BE2C (cell line): ENCODE measurements at regions not wholly inside any gene's neighbourhood (a gene's known extent, or its start where the extent isn't known, plus 50 kb on each side); places are given as distances from the start of the nearest gene placed in this dataset.
"Not testable (repeated sequence)": the region's sequence is repeated elsewhere in the genome, so short reads cannot be mapped to it uniquely, and the experiment has no call there.

Experiments used
- DNase-seq: peaks from one replicate; pipeline ENCODE4 v3.0.0-alpha.2; 2020
- H3K27me3 ChIP-seq: fragments of 250-450 bp; sonication (Bioruptor Pico); 2 replicates; pipeline ENCODE4 v1.5.1; 2020; ENCODE audit warnings: mild to moderate bottlenecking
- H3K36me3 ChIP-seq: fragments of 250-450 bp; sonication (Bioruptor Pico); 2 replicates; pipeline ENCODE4 v1.5.1; 2020; ENCODE audit warnings: mild to moderate bottlenecking
- H3K4me1 ChIP-seq: fragments of 250-450 bp; sonication (Bioruptor Pico); 2 replicates; pipeline ENCODE4 v1.5.1; 2020
- H3K4me3 ChIP-seq: 2 replicates; pipeline ENCODE4 v1.5.1; 2011; ENCODE audit warnings: low read depth, low read length
- H3K9me3 ChIP-seq: fragments of 250-450 bp; sonication (Bioruptor Pico); 2 replicates; pipeline ENCODE4 v1.5.1; 2020
- TF ChIP-seq, protein P1 (sequence below): IDR thresholded peaks from 2 replicates; pipeline ENCODE4 v1.5.1; 2012; ENCODE audit warnings: mild to moderate bottlenecking, low read depth, low read length

DNA sequence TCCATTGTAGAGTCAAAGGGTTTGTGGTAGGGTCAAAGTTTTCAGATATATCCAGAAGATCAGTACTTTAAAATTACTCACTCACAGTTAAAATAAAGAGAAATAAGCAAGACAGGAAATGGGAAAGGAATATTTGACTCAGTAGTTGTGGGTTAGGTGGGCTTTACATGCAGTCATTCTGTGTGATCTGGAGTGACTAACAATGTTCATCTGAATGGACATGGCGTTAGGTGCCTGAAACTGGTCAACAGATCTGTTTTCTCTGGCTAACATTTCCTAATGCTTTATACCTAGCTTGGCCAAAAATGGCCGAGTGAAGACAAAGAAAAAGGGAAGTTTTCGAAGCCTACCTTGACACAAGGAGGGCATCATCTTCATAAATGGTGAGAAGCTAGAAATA, 133.4 kb upstream of the SATB1 start:
- Histone ChIP-seq H3K4me3 (no peak overlapping the region), H3K4me1 (no peaks in the 10 kb centered on the region), H3K27me3 (no peaks in the 10 kb centered on the region), H3K9me3 (no peaks in the 10 kb centered on the region), H3K36me3 (no peaks in the 10 kb centered on the region)
- no peak for DNase-seq
- TF ChIP-seq, protein P1, sequence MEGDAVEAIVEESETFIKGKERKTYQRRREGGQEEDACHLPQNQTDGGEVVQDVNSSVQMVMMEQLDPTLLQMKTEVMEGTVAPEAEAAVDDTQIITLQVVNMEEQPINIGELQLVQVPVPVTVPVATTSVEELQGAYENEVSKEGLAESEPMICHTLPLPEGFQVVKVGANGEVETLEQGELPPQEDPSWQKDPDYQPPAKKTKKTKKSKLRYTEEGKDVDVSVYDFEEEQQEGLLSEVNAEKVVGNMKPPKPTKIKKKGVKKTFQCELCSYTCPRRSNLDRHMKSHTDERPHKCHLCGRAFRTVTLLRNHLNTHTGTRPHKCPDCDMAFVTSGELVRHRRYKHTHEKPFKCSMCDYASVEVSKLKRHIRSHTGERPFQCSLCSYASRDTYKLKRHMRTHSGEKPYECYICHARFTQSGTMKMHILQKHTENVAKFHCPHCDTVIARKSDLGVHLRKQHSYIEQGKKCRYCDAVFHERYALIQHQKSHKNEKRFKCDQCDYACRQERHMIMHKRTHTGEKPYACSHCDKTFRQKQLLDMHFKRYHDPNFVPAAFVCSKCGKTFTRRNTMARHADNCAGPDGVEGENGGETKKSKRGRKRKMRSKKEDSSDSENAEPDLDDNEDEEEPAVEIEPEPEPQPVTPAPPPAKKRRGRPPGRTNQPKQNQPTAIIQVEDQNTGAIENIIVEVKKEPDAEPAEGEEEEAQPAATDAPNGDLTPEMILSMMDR: no peak

DNA sequence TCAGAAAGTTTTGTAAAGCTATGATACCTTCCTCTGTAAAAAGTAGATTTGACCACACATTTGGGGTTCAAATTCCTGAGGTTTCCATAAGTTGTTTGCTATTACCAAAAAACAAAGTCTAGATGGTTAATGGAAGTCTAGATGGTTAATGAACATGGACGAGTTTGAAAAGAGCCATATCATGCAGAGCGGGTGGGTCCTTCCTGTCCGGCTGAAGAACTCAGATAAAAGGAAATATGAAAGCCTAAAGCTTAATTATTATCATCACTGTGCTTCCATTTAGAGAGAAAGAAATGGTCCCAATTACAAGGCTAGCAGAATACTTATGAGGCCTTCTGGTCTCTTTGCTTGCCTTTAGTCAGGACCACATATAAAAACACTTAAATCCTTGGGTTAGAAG, 132.1 kb upstream of the SATB1 start:
- Histone ChIP-seq H3K4me1 (no peaks in the 10 kb centered on the region), H3K36me3 (no peaks in the 10 kb centered on the region), H3K27me3 (no peaks in the 10 kb centered on the region), H3K4me3 (no peak overlapping the region), H3K9me3 (no peaks in the 10 kb centered on the region)
- TF ChIP-seq, protein P1: no peak
- DNase-seq: no peak

DNA sequence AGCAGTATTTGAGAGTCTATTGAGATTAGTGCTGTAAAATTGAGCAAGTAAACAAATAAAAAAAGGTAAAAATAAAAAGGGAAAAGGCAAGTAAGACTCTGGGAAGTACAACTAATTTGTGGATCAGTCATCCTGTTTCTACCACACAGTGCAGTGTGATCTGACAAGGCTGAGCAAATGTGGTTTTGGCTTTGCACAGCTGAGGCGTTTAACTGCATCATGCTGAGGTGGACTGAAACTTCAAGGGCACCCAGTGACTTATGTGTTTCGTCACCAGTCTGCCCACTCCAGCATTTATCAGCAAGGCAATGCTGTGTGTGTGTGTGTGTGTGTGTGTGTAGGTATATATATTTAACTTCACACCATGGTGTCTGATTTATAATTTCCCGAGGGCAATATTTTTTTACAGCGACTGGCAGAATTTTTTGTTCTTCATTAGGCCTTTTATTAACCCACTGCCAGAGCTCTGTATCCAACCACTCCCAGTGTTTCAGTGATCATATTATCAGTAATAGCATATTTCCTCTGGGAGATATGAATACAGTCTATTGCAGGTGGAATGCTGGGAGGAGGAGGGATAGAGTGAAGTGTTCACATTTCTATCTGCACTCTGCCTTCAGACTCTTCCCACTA, 131.5 kb upstream of the SATB1 start:
- Histone ChIP-seq H3K36me3 (no peaks in the 10 kb centered on the region), H3K4me3 (no peak overlapping the region), H3K4me1 (no peaks in the 10 kb centered on the region), H3K9me3 (no peaks in the 10 kb centered on the region), H3K27me3 (no peaks in the 10 kb centered on the region)
- TF ChIP-seq, protein P1: no peak
- DNase-seq: no peak

DNA sequence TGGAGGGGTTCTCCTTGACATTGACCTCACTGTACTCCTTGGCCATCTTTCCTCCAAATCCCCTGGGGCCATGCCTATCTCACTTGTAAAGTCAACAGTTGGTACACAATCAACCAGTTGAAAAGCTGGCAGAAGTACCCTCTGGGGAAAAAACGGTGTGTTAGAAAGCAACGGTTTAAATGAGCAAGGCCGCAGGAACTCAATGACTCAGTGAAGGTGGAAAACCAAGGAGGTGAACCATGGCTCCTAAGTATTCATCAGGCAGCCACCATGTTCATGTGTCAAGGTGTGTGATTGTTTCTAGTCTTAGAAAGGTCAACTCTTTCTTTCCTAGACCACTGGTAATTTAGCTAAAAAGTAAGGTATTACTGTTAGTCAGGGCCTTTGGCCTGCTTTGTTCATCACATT, 130.9 kb upstream of the SATB1 start:
- no peak for DNase-seq
- TF ChIP-seq, protein P1: no peak
- H3K36me3 ChIP-seq: no peaks in the 10 kb centered on the region
- H3K4me1 ChIP-seq: no peaks in the 10 kb centered on the region
- H3K4me3 ChIP-seq: no peak overlapping the region
- H3K27me3 ChIP-seq: no peaks in the 10 kb centered on the region
- H3K9me3 ChIP-seq: no peaks in the 10 kb centered on the region

DNA sequence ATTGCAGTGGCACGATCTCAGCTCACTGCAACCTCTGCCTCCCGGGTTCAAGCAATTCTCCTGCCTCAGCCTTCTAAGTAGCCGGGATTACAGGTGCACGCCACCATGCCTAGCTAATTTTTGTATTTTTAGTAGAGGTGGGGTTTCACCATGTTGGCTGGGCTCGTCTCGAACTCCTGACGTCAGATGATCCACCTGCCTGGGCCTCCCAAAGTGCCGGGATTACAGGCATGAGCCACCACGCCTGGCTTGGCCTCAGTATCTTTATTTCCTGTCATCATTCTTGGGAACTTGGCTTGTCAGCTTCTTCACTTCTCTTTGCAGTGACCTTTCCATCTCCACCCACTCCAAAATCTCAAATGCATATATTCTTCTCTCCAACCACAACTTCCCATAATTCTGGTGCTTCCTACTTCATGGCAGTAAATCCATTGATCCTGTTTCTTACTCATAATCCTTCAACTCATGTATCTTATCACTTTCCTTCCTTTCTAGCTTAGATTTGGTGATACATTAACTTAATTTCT, 127.5 kb upstream of the SATB1 start:
- H3K9me3 ChIP-seq, H3K4me1 ChIP-seq, H3K27me3 ChIP-seq, DNase-seq, H3K36me3 ChIP-seq, H3K4me3 ChIP-seq: not testable (repeated sequence)

DNA sequence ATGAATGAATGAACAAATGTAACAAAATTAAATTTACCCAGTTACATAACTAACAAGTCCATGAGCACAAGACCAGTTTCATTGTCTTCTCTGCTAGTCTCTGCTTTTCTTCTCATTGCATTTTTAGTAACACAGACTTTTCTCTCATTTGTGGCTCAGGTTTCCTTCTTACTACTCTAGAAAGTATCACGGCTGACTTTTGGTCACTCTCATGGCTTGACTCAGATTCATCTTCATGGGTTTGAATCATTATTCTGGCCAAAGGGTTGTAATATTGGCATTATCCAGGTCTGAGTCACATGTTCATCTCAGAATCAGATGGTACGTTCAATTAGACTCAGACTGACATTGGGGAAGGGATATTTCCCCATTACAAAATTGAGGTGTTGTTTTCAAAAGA, 121.5 kb upstream of the SATB1 start:
- DNase-seq: no peak
- TF ChIP-seq, protein P1: no peak
- Histone ChIP-seq H3K4me1 (no peaks in the 10 kb centered on the region), H3K27me3 (no peaks in the 10 kb centered on the region), H3K36me3 (no peaks in the 10 kb centered on the region), H3K4me3 (no peak overlapping the region), H3K9me3 (no peaks in the 10 kb centered on the region)

DNA sequence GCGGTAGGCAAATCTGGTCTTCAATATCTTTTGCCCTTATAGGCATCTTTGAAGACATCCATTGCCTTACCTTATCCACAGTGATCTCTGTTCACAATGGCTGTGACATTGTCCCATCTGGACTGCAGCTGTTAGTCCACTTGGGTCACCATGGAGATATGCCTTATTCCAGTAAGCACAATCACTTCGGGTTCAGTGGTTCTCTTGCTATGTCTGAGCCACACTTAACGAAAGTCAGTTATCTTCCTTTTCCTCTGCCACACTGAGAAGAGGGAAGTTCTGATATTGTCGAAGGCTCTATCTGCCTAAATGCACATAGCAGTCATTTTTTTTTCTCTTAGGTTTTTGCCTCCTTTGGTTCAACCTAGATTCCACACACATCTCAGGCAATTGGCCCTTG, 119.0 kb upstream of the SATB1 start:
- Histone ChIP-seq H3K4me3 (no peak overlapping the region), H3K4me1 (no peaks in the 10 kb centered on the region), H3K9me3 (no peaks in the 10 kb centered on the region), H3K27me3 (no peaks in the 10 kb centered on the region), H3K36me3 (no peaks in the 10 kb centered on the region)
- TF ChIP-seq, protein P1: no peak
- no peak for DNase-seq
